HS-27A (cell line): ENCODE measurements at regions not wholly inside any gene's neighbourhood (a gene's known extent, or its start where the extent isn't known, plus 50 kb on each side); places are given as distances from the start of the nearest gene placed in this dataset.

Experiments used
- DNase-seq: peaks from one replicate; pipeline ENCODE4 v3.0.0-alpha.2; 2012; ENCODE audit warnings: low read depth, missing footprints

DNA sequence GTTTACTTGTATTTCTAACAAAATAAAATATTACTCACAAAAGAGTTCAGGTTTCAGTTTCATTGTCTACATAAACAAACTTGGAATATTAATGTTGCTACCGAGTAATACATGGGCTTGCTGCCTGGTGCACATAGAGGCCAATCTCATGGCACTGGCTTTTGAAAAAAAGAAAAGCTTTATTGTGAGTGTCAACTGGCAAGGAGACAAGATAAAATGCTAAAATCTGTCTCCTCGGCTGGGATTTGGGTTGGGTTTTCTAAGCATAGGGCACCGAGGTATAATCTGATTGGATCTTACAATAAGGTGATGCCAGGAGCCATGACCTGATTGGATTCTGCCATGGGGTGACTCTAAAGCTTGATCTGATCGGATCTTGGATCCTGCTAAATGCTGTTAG lies 1519.9 kb upstream of the MIR17HG start:
- DNase-seq: no peak

DNA sequence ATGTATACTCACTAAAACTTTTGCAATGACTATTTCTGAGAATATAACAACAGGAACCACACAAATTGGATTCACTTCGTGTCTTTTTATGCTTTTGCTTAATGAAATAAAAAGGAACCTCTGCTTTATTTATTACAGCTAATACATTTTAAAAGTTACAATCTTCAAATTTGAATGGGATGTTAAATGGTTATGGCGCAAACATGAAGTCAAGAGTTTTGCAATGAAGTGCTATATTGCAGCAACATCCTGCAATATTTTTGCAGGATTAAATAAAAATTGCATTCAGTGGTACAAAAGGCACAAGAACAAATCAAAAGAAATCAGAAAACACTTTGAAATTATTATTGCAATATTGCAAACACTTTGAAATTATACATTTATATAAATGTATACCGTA lies 1519.0 kb upstream of the MIR17HG start:
- DNase-seq: no peak

DNA sequence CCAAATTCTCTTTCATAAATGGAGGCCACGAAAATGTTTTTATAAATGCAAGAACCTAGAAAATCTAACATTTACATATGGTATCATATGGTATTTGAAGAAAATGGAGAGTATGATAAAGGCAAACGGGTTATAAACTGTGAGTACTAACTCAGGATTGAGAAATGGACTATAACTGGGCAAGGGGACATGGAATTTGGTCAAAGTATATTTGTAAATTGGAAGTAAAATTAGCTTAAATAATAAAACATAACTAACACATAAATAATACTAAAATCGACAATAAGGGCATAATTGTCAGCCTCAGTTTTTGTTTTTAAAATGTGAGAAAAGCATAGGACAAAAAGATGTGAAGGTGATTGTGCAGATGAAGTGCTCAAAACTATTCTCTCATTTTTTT lies 1516.3 kb upstream of the MIR17HG start:
- no peak for DNase-seq

DNA sequence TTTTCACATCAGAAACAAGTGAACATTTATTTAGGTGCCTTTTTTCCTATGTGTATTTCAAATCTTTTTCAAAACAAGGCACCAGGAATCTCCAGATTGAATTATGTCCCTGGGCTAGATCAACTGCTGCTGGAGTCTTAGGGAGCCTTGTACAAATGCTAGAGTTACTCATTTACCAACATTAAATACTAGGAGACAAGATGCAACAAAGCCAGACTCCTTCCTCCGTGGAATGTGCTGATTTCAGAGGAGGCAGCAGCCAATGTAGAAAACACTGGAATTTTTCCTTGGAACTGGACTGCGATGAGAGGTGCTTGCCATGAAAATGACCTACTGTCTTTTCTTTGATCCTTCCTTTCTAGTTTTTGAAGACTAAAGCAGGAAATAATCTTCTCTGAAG lies 1514.7 kb upstream of the MIR17HG start:
- DNase-seq: no peak

DNA sequence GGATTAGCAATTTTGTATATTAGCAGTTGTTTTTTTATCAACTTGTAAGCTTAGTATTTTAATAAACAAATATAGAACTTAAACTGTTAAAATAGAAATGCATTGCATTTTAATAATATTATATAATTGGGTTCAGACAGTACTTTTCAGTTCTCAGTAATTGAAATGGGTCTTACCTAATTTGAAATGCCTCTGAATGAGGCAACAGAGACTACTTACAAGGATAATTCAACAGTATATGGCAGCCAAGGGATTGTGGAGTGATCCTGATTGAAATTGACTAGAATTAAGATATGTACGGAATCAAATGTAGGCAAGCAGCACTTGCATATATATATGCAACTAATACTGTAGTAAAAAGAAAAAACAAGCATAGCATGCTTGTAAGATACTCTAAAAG lies 1503.9 kb upstream of the MIR17HG start:
- DNase-seq: no peak

DNA sequence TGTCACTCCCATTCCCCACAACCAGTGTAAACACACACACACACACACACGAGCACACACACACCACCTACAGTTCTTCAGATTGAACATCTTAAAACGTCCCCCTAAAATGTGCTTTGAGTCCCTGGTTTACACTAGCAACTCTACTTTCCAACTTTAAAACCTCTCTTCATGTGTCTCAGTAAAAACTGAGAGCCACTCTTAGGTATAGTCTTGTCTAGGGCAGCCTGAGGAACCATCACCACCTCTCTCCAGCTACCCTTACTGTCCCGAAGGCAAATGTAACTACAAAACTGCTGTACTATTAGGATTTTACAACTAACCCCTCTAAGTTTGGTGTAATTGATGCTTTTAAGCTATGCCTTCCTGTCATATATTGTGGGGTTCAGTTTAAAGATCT lies 1501.6 kb upstream of the MIR17HG start:
- no peak for DNase-seq

DNA sequence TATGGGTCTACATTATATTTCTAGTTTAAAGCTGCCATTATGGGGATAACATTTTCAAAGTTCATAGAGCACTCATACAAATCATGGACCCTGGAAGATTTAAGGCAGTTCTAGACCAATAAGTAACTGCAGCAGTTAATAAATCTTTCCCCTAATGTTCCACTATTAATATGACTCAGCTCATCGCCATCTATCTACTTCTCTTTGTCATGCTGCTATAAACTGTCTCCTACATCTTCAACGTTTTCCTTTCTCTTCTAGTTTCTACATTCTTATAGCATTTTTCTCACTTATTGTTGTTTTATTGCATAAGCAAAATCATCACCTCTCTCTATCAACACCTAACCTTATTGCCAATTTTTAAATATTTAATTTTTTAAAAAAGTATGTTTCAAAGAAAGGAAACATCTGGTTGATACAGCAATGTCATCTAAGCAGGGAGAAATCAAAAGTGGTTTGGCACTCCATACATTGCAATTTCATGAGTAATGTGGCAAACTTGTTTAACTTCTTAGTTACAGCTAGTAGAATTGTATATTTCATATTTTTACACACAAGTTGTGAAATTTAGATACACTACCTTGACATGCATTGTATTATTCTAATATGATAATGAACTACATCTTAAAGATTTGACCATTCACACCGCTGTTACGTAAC lies 1500.4 kb upstream of the MIR17HG start:
- no peak for DNase-seq

DNA sequence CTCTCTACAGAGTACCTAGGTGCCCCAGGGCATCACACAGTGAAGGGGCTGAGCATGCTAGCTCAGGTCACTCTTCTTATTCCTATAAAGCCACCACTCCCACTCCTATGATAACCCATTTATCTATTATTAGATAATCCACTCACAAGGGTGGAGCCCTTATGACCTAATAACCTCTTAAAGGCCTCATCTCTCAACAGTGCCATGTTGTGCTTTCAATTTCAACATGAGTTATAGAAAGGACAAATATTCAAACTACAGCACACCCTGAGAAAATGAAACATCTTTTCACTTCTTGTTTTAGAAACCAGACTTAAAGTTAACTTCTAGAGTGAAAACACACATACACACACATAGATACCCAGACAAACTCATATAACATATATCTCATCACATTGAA lies 1494.9 kb upstream of the MIR17HG start:
- DNase-seq: no peak

DNA sequence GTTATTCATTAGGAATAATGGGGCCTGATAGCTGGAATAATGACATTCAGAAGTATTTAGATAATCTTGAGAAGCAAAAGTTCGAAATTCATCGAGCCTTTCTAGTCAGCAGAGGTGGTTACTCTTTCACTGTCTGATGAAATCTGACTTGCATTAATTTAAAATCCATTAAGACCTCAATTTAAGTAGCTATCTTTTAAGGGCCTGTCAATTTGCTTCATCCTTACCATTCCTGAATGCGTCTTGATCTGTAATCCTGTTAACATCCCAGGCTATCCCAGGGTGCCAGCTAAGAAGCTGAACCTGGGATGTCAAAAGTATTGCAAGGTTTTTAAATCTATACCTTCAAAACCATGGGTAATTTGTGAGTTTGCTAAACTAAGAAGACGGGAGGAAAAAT lies 1491.0 kb upstream of the MIR17HG start:
- DNase-seq: no peak

DNA sequence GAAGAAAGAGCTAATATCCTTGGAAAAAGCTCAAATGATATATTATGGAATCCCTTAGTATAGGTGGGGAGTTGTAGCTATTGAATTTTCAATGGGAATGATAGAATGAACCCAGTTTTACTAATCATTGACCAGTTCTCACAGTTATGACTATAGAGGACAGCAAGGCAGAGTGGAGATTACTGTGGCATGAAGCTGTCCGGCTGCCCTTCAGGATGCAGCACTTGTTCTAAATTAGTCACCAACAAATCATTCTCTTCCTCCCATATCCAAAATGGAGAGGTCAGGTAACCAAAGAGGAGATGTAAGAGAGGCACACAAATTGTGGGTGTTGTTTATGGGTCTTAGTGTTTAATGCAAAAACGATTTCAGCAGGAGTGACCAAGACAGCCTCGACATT lies 1490.0 kb upstream of the MIR17HG start:
- DNase-seq: no peak

DNA sequence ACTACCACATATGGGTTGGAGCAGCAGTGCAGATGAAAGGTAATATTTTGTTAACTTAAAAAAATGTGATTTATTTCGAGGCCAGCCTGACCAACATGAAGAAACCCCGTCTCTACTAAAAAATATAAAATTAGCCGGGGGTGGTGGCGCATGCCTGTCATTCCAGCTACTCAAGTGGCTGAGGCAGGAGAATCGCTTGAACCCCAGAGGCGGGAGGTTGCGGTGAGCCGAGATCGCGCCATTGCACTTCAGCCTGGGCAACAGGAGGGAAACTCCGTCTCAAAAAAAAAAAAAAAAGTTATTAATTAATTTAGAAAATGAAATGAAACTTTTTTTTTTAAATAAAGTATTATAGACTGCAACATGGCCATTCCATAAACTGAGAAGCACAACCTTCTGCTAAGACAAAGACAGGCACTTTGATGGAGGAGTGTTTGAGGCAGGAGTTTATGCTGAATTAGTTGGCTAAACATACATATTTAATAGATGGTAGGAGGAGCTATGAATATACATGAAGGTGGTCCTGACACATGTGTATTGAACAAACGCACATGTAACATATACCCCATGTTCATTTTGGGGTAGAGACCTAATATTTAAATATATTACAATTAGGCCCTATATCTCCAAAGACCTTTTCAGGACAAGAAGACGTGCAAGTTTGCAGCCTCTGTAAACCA lies 1485.3 kb upstream of the MIR17HG start:
- no peak for DNase-seq

DNA sequence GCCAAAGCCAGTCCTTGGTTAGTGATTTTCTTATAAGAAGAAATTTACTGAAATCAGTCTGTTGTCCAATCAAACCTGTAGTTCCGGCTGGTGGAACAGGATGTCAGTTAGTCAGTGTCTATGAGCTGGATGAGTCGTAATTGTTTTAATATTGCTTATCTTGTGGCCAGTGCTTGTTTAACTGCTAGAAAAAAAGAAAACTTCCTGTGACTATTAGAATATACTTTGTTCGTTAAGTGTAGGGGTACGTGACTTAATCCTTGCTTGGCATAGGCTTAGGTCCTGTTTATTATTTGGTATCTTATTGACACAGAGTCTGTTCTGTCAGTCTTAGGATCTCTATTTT lies 1484.8 kb upstream of the MIR17HG start:
- DNase-seq: no peak

DNA sequence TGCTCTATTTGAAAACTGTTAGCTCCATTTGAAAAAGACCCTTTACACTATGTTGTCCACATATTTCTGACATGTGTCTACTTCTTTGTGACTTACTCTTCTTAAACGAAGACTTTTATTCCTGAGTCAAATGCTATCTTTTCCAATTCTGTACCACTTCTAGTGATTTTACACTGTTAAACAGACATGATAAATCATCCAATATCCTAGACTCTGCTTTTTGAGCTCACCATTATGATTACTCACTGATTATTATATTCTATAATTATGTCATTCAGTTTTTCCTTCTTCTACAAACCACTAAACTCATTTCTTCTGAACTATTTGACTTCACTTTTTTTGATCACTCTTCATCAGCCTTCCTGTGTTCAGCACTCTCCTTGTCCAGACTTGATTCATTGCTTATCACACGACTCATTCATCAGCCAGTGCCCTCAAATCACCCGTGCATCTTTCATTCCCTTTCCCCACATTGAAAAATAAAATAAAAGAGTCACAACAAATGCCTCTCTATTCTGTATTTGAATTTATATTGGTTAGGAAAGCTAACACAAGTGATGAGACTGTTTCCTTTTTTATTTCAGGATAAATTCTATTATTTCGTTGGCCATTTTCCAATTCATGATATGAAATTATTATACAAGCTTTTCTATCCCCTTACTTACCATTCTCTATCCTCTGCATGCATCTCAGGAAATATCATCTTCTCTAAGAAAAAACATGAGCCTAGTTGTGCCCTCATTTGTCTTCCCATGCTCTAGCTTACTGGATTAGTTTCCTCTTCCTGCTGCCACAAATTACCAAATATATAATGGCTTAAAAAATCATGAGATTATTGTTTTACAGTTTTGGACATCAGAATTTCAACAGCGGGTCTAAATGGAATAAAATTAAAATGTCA lies 1482.1 kb upstream of the MIR17HG start:
- no peak for DNase-seq

DNA sequence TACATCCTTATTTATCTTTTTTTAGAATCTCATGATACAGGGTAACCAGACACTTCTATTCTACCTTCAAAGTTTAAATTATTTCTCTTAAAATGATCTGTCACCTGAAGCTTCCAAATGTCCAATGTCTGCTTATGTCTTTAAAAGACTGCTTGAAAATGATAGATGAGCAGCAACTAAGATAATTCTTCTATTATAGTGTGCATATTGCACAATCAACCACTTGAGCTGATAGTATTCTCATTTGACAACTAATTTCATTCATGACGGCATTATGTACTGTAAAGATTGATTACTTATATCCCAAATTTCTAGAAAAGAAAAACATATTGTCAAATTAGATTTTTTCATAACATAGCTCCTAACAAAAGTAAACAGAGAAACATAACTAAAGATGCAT lies 1478.2 kb upstream of the MIR17HG start:
- no peak for DNase-seq

DNA sequence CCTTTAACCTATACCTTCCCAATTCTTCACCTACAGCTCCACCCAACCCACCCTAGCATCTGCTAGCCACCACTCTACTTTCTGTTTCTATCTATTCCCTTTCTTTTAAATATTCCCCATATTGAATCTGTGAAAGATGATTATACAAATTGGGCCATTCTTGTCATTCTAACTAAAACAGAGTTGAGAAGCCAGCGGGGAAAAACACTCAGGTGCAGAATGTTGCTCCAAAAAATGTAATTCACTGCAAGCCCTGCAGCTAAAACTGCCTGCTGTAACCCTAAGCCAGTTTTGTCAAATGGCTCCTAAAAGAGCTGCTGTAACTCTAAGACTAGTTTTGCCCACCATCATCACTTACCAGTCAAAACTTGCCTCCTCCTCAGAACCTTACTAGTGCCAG lies 1468.6 kb upstream of the MIR17HG start:
- DNase-seq: no peak

DNA sequence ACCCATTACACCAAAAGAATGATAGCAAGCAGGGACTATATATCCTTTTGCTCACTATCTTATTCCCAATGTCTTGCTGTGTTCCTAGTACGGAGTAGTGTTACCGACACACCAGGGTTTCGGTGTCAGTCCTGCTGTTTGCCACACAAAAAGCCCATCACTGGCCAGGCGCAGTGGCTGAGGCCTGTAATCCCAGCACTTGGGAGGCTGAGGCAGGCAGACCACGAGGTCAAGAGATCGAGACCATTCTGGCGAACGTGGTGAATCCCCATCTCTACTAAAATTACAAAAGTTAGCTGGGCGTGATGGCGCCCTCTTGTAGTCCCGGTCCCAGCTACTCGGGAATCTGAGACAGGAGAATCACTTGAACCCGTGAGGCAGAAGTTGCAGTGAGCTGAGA lies 1467.3 kb upstream of the MIR17HG start:
- DNase-seq: no peak

DNA sequence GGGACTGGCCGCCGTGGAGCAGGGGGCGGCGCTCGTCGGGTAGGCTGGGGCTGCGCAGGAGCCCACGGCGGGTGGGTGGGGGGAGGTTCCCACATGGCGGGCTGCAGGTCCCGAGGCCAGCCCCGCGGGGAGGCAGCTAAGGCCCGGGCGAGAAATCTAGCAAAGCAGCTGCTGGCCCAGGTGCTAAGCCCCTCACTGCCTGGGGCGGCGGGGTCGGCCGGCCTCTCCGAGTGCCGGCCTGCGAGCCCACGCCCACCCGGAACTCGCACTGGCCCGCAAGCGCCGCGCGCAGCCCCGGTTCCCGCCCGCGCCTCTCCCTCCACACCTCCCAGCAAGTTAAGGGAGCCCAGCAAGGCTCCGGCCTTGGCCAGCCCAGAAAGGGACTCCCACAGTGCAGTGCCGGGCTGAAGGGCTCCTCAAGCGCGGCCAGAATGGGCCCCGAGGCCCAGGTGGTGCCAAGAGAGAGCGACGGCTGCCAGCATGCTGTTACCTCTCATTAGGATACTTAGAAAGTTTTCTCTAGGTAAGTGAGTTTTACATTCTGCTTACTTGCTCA lies 1463.5 kb upstream of the MIR17HG start:
- no peak for DNase-seq

DNA sequence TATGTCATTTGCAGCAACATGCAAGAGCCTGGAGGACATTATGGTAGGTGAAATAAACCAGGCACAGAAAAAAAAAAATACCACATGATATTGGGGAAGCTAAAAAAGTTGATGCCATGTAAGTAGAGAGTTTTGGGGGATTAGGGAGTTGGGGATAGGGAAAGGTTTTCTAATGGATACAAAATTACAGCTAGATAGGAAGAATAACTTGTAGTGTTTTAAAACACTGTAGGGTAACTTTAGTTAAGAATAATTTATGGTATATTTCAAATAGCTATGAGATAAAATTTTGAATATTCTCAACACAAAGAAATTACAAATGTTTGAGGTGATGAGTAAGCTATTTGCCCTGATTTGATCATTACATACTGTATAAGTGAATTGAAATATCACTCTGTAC lies 1456.7 kb upstream of the MIR17HG start:
- DNase-seq: no peak

DNA sequence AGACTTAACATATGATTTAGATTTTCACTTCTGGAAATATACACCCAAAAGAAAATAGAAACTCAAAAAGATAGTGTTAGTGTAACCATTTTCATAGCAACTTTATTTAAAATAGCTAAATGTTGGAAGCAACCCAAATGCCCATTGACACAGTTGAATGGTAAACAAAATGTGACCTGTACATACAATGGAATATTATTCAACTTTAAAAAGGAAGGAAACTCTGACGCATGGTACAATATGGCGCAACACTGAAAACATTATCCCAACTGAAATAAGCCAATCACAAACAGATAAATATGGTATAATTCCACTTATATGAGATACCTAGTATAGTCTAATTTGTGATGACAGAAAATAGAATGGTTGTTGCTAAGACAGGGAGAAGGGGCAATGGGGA lies 1456.1 kb upstream of the MIR17HG start:
- DNase-seq: no peak

DNA sequence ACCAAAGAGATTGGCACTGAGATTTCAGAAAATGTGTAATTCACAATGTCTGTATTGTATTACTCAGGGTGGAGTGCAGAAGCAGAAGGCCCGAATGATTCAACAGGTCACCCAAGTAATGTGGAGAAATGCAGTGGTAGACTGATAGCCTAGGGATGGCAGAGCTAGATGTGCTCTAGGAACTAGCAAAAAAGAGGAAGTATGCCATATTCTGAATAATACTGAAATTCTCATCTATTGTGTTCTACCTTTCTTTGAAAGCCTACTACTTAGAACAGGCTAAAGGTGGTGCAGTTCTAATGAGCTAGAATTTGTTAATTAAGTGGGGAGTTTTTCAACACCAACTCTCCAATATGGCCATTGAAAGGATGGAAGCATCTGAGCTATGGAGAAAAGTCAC lies 1449.8 kb upstream of the MIR17HG start:
- DNase-seq: no peak

DNA sequence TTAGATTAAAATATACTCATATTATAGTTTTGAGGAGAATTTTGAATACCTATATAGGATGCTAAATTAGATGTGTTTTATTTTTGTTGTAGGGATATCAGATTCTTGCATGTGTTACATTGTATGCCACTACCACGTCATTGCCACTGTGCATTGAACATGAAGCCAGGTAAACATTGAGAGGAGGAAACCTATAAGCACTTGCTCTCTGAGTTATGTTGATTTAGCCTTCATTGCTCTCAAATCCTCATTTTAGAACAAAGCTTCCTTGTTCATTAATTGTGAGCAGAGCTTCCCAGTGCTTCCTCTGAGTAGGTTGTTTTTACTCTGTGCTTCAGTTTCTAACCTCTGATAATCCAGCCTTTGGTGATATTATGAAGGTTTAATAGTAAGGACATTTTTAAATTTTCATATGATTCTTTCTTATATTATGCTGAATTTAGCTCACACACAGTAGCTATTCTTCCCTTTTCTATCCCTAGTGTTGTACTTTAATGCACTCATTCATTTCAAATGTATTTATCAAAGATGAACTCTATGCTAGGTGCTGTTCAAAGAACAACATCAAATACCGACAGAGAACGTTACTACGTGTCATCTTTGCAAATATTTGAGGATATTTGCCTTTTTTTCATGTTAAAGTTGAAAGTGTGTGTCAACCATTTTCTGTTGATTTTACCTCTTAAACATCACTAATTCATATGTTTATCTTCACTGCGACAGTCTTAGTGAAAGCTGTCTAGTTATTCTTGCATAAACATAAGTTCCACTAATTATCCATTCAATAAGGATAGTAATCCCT lies 1448.0 kb upstream of the MIR17HG start:
- DNase-seq: no peak

DNA sequence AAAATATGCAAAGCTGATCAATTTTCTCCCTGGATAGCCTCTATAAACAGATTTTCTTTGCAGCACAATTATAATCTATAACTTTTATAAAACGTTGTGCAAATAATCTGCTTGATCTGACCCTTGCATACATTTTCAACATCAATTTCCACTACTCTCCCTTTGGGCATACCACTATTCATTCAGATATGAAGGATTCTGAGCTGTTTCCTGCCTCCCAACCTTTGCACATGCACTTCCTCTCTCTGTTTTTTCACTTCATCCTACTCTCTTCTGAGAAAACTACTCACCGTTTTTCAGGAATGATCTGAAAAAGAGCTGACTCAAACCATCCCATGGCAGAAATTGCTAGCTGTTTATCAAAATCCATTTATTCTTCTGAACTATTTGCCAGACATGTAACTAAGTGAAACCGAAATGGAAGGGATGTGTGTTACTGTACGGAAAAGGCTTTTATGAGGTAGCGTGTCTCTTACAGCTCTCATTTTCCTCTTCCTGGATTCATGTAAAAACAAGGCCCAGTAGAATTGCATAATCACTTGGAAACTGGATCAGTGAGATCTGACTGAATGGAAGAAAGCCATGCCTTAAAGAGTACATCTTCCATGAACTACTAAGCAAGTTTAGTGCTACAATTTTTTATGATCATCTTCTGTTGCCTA lies 1447.3 kb upstream of the MIR17HG start:
- DNase-seq: no peak
